Heart left ventricle (tissue), 13 donors: ENCODE measurements at regions not wholly inside any gene's neighbourhood (a gene's known extent, or its start where the extent isn't known, plus 50 kb on each side); places are given as distances from the start of the nearest gene placed in this dataset.

Experiments used
- POLR2A ChIP-seq, 2 donors: fragments of 450-650 bp; IDR thresholded peaks; one replicate each; pipeline ENCODE4 v1.6.1; 2017; ENCODE audit warnings: antibody characterized with exemption in 2 of 2, mild to moderate bottlenecking in 2 of 2, moderate library complexity in 2 of 2
- TF ChIP-seq, protein P1 (sequence below), 12 donors: fragments of 200-600 bp; sonication (generic) in 4 of 12; IDR thresholded peaks; one replicate each; pipeline versions ENCODE4 v1.5.0 to v1.8.0; 2018 to 2022; ENCODE audit warnings: antibody characterized with exemption in 12 of 12, mild to moderate bottlenecking in 5 of 12
- donor health status: ischemic (EF 13 %, LVEDD 7.1; RV severe dilation, severe dysfunction).
- donor health status: DM: no; HTN: yes; CAD: no.
- donor health status: DM: no; HTN: no; CAD: no.
- donor health status: ischemic (EF 25% LVEDD 6.9; RV normal size, moderate dysfunction).
- donor health status: ischemic (EF 25% LVEDD 5.7; RV mildly dilated, moderate dysfunction).
- donor health status: ischemic (EF 35%, LVEDD 5.7; RV mildly dilated, moderate dysfunction).
- donor health status: nonischemic (EF 11% LVEDD 7.7; RV severe dilation, severe dysfunction).
- donor health status: DM: yes; HTN: yes; CAD: no.
- donor health status: PGD.
- donor health status: ischemic (EF 29% LVEDD 5.4; RV normal size, mild dysfunction).
- donor health status: nonischemic (EF 23%, LVEDD 6.1; RV moderate dilation, normal function).

DNA sequence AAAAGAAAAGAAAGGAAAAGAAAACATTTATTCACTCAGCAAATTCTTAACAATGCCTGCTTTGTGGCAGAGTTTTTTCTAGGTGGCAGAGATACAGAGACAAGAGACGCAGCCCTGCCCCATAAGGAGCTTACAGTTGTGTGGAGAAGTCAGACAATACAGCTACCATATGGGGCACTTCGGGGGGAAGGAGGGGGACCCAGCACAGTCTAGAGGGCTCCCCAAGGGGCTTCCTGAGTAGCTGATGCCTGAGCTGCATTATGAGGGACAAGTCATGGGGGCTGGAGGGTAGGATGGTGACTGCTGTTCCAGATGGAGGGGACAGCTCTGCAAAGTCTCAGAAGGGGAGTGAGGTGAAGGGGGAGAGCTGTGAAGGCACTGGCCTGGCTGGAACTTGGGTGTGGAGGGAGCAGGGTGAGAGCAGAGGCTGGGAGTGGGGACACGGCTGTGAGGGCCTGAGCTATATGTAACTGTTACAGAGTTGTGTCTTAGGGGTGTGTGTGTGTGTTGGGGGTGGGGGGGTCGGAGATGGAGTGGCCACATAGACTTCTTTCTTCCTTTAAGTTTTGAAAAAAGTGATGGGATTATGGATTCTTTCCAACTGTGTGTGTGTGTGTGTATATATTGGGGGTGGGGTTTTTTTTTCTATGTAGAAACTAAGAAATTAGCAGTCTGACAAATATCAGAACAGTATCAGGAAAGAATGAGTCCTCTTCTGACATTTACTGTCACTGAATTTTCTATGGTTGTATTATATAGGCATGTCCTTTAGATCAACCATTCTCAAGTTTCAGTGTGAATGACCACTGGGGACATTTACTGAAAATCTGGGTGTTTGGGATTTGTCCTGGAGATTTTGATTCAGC lies 66.0 kb upstream of the HAAO start:
- TF ChIP-seq, protein P1, sequence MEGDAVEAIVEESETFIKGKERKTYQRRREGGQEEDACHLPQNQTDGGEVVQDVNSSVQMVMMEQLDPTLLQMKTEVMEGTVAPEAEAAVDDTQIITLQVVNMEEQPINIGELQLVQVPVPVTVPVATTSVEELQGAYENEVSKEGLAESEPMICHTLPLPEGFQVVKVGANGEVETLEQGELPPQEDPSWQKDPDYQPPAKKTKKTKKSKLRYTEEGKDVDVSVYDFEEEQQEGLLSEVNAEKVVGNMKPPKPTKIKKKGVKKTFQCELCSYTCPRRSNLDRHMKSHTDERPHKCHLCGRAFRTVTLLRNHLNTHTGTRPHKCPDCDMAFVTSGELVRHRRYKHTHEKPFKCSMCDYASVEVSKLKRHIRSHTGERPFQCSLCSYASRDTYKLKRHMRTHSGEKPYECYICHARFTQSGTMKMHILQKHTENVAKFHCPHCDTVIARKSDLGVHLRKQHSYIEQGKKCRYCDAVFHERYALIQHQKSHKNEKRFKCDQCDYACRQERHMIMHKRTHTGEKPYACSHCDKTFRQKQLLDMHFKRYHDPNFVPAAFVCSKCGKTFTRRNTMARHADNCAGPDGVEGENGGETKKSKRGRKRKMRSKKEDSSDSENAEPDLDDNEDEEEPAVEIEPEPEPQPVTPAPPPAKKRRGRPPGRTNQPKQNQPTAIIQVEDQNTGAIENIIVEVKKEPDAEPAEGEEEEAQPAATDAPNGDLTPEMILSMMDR (IDR thresholded peaks at IDR 0.05): no peak
- no peak for TF ChIP-seq POLR2A (IDR thresholded peaks at IDR 0.05)
